ENCODE measurements at regions not wholly inside any gene's neighbourhood (a gene's known extent, or its start where the extent isn't known, plus 50 kb on each side); places are given as distances from the start of the nearest gene placed in this dataset.
"Not testable (repeated sequence)": the region's sequence is repeated elsewhere in the genome, so short reads cannot be mapped to it uniquely, and the experiment has no call there.

DNA sequence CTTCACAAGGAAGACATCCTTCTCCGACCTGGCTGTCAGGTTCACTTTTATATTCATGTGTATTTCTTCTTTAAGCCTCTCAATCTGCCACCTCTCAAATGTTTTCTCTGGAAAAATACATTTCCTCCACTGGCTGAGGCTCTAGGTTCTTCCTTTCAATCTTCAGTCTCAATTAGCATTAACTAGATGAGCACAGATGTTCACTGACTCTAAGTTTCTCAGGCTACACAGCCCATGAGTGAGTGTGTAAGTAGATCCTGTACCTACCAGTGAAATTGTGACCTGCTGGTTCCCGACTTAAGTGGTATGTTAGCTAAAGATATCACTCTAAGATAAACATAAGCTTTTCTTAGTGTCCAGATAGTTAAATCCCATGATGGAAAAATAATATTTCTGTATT, 206.9 kb downstream of the ADAMTS15 start:
- H3K9ac ChIP-seq (ENCODE audit: low read depth, low read length) = no peak overlapping the region
- no peaks in the 10 kb centered on the region for H3K4me1 ChIP-seq (ENCODE audit: insufficient read depth, low read length)
- no peaks in the 10 kb centered on the region for H3K36me3 ChIP-seq (ENCODE audit: insufficient read depth, low read length)
- H3K9me3 ChIP-seq (ENCODE audit: control insufficient read depth, insufficient read depth, low read length) = no peaks in the 10 kb centered on the region; the same call in 1 of the 2 replicates

DNA sequence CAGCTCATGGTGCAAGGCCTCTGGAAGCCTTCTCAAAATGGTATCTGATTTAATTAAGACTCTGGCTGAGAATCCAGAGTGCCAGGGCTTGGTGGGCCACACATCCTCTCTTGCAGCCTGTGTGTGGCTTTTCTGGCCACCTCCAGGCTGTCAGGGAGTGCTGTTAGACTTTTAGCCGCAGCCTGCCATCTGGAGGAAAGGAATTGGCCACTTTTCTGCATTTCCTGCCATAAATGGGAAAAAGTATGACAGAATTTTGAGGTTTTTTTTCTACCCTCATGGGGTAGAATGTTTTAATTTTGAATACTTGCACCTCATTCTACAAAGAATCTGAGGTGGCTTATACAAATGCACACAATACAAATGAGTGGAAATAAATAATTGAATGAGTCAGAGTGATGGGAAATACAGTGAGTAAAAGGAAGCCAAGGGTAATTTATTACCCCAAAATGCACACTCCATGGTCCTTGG, 218.4 kb downstream of the ADAMTS15 start:
- no peak overlapping the region for H3K9ac ChIP-seq (ENCODE audit: low read depth, low read length)
- H3K36me3 ChIP-seq (ENCODE audit: insufficient read depth, low read length) = no peaks in the 10 kb centered on the region
- no peaks in the 10 kb centered on the region; the same call in 1 of the 2 replicates for H3K9me3 ChIP-seq (ENCODE audit: control insufficient read depth, insufficient read depth, low read length)
- no peaks in the 10 kb centered on the region for H3K4me1 ChIP-seq (ENCODE audit: insufficient read depth, low read length)

DNA sequence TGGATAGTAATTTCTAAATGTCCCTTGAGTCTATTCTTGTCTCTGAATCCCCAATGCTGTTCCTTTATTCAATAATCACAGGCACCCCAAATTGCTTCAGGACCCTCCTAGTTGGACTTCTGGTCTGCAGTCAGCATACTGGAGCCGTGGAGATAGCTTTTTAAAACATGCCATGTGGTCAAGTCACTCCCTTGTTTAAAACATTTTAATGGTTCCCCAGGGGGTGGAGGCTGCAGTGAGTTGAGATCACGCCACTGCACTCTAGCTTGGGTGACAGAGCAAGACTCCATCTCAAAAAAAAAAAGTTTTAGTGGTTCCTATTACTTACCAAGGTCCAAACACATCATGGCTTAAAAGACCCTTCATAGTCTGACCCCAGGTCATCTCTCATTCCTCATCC, 220.3 kb downstream of the ADAMTS15 start:
- no peaks in the 10 kb centered on the region; the same call in 1 of the 2 replicates for H3K9me3 ChIP-seq (ENCODE audit: control insufficient read depth, insufficient read depth, low read length)
- H3K9ac ChIP-seq (ENCODE audit: low read depth, low read length) = no peak overlapping the region
- H3K36me3 ChIP-seq (ENCODE audit: insufficient read depth, low read length) = no peaks in the 10 kb centered on the region
- H3K4me1 ChIP-seq (ENCODE audit: insufficient read depth, low read length) = no peaks in the 10 kb centered on the region

DNA sequence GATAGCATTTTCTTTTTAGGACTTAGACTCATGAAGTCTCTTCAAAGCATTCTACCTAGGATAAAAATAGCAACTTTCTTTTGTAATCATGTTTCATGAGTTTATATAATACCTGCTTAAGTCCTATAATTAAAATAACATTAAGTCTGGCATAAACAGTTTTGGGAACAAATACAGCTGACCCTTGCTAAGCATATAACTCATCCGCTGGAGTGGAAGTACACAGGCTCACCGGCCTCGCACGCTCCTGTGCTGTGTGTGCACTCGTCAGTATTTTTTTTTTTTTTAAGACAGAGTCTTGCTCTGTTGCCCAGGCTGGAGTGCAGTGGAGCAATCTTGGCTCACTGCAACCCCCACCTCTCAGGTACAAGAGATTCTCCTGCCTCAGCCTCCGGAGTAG, 221.8 kb downstream of the ADAMTS15 start:
- no peaks in the 10 kb centered on the region for H3K36me3 ChIP-seq (ENCODE audit: insufficient read depth, low read length)
- no peak overlapping the region for H3K9ac ChIP-seq (ENCODE audit: low read depth, low read length)
- H3K9me3 ChIP-seq (ENCODE audit: control insufficient read depth, insufficient read depth, low read length) = no peaks in the 10 kb centered on the region; the same call in 1 of the 2 replicates
- H3K4me1 ChIP-seq (ENCODE audit: insufficient read depth, low read length) = no peaks in the 10 kb centered on the region

DNA sequence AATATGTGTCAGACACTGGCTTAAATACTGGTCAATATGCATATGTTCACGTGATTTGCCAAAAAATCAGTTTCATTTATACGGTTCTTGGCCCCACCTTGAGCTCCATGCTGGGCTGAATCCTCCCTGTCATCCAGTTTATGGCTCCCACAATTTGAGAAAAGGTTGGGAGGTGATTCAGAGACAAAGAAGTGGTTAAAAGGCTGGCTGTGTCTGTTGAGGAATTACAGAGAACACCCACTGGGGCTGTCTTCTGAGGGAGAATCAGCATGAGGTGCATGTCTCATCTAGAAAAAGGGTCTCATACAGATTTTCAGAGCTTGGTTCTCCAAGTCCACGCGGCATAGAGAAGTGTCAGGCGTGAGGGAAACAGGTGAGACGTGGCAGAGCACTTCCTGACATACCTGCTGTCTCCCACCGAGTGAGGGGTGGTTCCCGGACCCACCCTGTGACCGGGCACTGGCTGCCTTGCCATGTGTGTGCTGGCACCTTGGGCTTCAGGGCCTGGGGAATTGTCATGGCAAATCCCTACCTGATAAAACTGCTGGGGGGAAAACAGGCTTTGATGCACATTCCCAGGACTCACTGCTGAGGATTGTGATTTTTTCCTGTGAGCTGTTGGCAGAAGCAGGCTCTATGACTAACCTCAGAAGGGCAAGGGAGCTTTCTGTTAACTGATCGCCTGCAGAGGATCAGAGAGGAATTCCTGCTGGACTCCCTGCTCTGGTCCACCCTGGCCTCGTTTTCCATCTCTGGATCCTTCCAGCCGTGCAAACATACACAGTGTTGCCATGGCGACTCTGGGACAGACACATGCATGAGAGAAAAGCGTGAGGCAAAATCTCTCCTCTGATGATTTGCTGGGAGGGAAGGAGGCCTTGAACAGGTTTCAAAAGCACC, 223.6 kb downstream of the ADAMTS15 start:
- H3K9me3 ChIP-seq (ENCODE audit: control insufficient read depth, insufficient read depth, low read length) = no peaks in the 10 kb centered on the region; the same call in 1 of the 2 replicates
- H3K36me3 ChIP-seq (ENCODE audit: insufficient read depth, low read length) = no peaks in the 10 kb centered on the region
- no peaks in the 10 kb centered on the region for H3K4me1 ChIP-seq (ENCODE audit: insufficient read depth, low read length)
- H3K9ac ChIP-seq (ENCODE audit: low read depth, low read length) = no peak overlapping the region

DNA sequence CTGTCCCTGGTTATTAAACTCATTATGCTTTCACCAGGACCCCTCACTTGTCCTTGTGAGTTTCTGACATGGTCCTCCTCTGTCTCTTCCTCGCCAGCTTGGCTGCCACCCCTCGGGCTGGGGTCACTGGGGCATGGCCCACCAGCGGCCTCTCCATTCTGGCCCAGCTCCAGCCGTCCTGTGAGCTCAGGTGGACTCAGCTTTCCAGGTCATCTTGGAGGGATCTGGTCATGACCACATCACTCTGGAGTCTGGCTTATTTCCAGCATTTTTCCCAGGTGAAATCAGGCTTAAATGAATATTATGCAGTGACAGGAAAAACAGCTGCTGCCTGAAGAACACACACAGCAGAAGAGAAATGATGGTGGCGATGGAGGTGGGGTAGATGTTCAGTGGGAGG, 224.5 kb downstream of the ADAMTS15 start:
- Histone ChIP-seq H3K9ac (ENCODE audit: low read depth, low read length) (no peak overlapping the region), H3K36me3 (ENCODE audit: insufficient read depth, low read length) (no peaks in the 10 kb centered on the region), H3K9me3 (ENCODE audit: control insufficient read depth, insufficient read depth, low read length) (no peaks in the 10 kb centered on the region; the same call in 1 of the 2 replicates), H3K4me1 (ENCODE audit: insufficient read depth, low read length) (0 out of 2 replicates have a peak, but pooled peaks cover 3% of the 10 kb centered on the region)

DNA sequence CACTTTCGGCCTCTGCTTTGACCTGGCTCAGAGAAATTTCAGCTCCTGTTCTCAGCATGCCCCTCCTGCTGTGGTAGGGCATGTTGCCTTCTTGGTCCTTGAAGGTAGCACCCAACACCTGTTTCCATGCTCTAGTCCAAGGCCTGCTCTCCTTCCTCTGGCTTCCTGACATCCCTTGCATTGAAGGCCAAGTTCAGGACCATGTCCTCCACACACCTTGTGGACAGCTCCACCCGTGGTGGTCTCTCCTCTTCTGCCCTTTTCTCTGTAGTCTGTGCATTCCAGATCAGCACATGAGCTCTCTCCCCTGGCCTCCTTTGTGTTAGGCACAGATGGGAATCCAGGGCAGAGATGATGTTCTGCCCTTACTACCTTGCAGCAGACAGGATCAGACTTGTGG, 225.3 kb downstream of the ADAMTS15 start:
- Histone ChIP-seq H3K36me3 (ENCODE audit: insufficient read depth, low read length) (no peaks in the 10 kb centered on the region), H3K4me1 (ENCODE audit: insufficient read depth, low read length) (0 out of 2 replicates have a peak, but pooled peaks cover 3% of the 10 kb centered on the region), H3K9me3 (ENCODE audit: control insufficient read depth, insufficient read depth, low read length) (peaks cover 4% of the 10 kb centered on the region), H3K9ac (ENCODE audit: low read depth, low read length) (no peak overlapping the region)

DNA sequence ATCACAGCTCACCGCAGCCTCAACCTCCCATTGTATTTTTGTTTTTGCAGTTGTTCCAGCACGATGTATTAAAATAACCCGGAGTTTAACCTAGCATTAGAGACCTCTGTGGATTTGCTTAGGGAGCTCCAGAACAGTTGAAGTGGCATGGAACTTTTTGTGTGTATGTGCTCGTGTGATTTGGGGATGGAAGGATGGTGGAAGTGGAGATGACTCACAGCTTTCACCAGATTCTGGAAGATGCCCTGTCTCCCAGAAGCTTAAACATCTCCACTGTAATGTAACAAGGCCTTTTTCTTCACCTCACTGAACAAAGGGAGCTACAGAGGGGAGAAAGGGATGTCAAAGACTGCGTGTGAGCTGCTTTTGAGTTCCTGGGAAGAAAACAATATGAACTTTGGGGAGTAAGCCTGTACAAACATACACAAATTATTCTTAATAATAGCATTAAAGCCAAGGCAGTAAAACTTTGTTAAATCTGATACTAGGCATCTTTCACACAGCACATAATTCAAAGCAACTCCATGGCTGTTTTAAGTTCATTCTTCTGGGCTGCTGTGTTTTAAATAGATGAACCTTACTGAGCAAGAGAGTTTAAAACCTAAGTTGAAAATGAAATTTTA, 226.4 kb downstream of the ADAMTS15 start:
- no peak overlapping the region for H3K9ac ChIP-seq (ENCODE audit: low read depth, low read length)
- H3K4me1 ChIP-seq (ENCODE audit: insufficient read depth, low read length) = 0 out of 2 replicates have a peak, but pooled peaks cover 3% of the 10 kb centered on the region
- H3K9me3 ChIP-seq (ENCODE audit: control insufficient read depth, insufficient read depth, low read length) = peaks cover 15% of the 10 kb centered on the region
- H3K36me3 ChIP-seq (ENCODE audit: insufficient read depth, low read length) = no peaks in the 10 kb centered on the region

DNA sequence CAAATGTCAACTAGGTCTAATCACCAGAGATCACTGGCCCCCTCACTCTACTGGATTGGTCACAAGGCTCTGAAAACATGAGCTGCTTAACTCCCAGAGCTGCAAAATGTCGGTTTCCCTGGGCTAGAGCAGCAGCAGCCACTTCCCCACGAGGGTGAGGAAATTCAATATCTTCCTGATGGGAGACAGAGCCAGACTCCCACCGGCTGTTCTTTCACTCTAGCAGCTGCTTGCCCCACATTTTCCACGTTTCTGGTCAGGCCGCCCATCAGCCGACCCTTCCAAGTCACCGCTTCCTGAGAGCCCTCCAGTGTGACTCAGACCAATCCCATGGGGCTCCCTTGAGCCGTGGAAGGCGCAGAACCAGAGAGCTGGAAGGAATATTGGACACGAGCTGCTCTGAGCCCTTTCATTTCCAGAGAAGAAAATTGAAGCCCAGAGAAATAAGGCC, 227.0 kb downstream of the ADAMTS15 start:
- Histone ChIP-seq H3K4me1 (ENCODE audit: insufficient read depth, low read length) (0 out of 2 replicates have a peak, but pooled peaks cover 3% of the 10 kb centered on the region), H3K36me3 (ENCODE audit: insufficient read depth, low read length) (no peaks in the 10 kb centered on the region), H3K9me3 (ENCODE audit: control insufficient read depth, insufficient read depth, low read length) (peaks cover 16% of the 10 kb centered on the region), H3K9ac (ENCODE audit: low read depth, low read length) (no peak overlapping the region)

DNA sequence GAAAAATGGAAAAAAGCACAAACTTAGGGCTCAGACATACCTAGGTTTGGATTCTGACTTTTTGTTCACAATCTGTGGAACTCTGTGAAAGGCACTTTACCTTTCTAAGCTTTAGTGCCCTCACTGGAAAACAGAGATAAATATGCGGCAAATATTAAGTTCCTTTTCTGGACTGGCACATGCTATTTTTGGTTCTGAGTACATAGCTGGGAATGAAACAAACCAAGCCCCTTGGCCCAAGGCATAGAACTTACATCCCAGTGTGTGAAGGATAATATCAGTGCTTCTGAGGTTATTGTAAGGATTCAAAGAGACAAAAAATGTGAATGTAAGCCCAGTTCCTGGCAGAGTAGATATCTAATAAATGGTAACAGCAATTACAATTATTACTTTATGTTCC, 227.5 kb downstream of the ADAMTS15 start:
- Histone ChIP-seq H3K9ac (ENCODE audit: low read depth, low read length) (no peak overlapping the region), H3K9me3 (ENCODE audit: control insufficient read depth, insufficient read depth, low read length) (peaks cover 16% of the 10 kb centered on the region), H3K36me3 (ENCODE audit: insufficient read depth, low read length) (no peaks in the 10 kb centered on the region), H3K4me1 (ENCODE audit: insufficient read depth, low read length) (0 out of 2 replicates have a peak, but pooled peaks cover 3% of the 10 kb centered on the region)

DNA sequence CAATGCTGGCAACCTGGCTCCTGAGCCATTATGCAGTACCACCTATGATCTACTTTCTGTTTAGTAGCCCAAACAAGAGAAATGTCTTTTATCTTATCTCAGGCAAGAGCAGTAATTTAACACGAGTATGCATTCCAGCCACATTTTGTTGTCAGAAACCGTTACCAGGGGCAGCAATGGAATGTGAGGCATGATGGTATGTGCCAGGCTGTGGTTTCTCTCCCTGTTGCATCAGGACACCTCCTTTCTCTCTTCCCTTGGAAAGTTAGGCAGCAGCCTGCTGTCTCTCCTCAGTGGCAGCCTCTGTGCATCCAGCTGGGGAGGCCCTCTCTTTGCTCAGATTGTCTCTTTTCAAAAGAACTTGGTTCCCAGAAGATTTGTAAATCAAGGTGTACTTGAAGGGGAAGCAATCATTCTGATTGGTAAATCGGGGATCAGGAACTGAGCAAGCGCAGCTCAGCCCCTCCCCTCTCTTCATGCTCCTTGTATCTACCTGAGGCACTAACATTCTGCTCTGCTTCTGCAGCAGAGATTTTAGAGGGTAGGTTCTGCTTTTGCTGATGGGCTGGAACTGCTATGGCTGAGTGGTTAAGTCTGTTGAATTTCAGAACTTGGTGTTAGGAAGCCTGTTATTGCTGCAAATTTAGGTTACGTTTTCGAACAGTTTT, 229.2 kb downstream of the ADAMTS15 start:
- Histone ChIP-seq H3K9me3 (ENCODE audit: control insufficient read depth, insufficient read depth, low read length) (peaks cover 16% of the 10 kb centered on the region; the same call in 1 of the 2 replicates), H3K4me1 (ENCODE audit: insufficient read depth, low read length) (0 out of 2 replicates have a peak, but pooled peaks cover 3% of the 10 kb centered on the region), H3K9ac (ENCODE audit: low read depth, low read length) (no peak overlapping the region), H3K36me3 (ENCODE audit: insufficient read depth, low read length) (no peaks in the 10 kb centered on the region)

DNA sequence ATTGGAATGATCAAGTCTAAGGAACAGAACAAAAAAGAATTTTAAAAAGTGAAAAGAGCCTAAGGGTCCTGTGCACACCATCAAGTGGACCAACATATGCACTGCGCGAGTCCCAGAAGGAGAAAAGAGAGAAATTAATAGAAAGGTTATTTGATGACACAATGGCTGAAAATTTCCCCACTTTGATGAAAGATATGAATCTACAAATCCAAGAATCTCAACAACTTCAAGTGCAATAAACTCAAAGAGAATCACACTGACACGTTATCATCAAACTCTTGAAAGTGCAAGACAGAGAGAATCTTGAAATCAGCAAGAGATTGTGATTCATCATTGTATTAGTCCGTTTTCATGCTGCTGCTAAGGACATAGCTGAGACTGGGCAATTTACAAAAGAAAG, 230.8 kb downstream of the ADAMTS15 start:
- H3K36me3 ChIP-seq (ENCODE audit: insufficient read depth, low read length) = no peaks in the 10 kb centered on the region
- no peak overlapping the region for H3K9ac ChIP-seq (ENCODE audit: low read depth, low read length)
- peaks cover 16% of the 10 kb centered on the region; the same call in 1 of the 2 replicates for H3K9me3 ChIP-seq (ENCODE audit: control insufficient read depth, insufficient read depth, low read length)
- 0 out of 2 replicates have a peak, but pooled peaks cover 3% of the 10 kb centered on the region for H3K4me1 ChIP-seq (ENCODE audit: insufficient read depth, low read length)

DNA sequence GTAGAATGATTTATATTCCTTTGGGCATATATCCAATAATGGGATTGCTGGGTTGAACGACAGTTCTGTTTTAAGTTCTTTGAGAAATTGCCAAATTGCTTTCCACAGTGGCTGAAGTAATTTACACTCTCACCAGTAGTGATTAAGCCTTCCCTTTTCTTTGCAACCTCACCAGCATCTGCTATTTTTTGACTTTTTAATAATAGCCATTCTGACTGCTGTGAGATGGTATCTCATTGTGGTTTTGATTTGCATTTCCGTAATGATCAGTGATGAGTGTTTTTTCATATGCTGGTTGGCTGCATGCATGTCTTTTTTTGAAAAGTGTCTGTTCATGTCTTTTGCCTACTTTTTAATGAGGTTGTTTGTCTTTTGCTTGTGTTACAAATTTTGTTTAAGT, 233.8 kb downstream of the SNX19 start:
- H3K4me1 ChIP-seq (ENCODE audit: insufficient read depth, low read length) = not testable (repeated sequence)

DNA sequence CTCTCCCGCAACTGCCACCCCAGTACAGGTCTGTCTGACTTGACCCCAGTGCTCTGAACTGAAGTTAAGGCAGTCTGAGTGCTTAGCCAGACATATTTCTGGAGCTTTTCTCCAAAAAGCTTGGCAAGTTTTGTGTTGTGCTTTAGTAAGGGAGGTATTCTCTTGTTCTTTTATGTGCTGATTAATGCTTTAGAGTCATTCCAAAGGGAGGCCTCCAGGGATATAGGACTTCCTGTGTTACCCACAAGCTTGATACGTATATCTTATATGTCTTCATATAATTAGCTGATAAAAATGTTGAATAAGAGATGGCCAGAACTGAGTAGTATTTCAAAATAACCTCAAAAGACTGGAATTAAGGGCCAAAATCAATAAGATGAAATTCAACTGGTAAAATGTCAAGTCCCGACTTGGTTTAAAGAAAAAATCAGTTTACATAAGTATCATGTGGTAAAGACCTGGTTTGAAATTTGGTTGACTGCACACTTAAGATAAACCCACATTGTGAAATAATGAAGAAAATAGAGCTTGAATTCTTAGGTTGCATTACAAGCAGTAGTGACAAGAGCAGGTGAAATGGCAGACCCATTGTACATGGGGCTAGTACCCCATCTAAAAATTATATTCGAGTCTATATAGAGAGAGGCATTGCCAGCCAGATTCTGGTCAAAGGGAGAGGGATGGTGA, 226.9 kb downstream of the SNX19 start:
- H3K36me3 ChIP-seq (ENCODE audit: insufficient read depth, low read length) = no peaks in the 10 kb centered on the region
- H3K4me1 ChIP-seq (ENCODE audit: insufficient read depth, low read length) = no peaks in the 10 kb centered on the region
- no peaks in the 10 kb centered on the region for H3K9me3 ChIP-seq (ENCODE audit: control insufficient read depth, insufficient read depth, low read length)
- no peak overlapping the region for H3K9ac ChIP-seq (ENCODE audit: low read depth, low read length)

More for the DNA sequence above, 233.8 kb downstream of the SNX19 start:
- not testable (repeated sequence) for H3K9ac ChIP-seq (ENCODE audit: low read depth, low read length); H3K36me3 ChIP-seq (ENCODE audit: insufficient read depth, low read length)
- peaks cover 16% of the 10 kb centered on the region; the same call in 1 of the 2 replicates for H3K9me3 ChIP-seq (ENCODE audit: control insufficient read depth, insufficient read depth, low read length)

Measured in ES-I3 (cell line).